Karpas-422 (cell line): ENCODE measurements at regions not wholly inside any gene's neighbourhood (a gene's known extent, or its start where the extent isn't known, plus 50 kb on each side); places are given as distances from the start of the nearest gene placed in this dataset.

Experiments
- DNase-seq: peaks from one replicate; pipeline ENCODE4 v3.0.0-alpha.2; 2015
- H2AFZ ChIP-seq: fragments of 200-600 bp; sonication (generic); 2 replicates; pipeline ENCODE4 v1.6.1; 2014; ENCODE audit warnings: antibody characterized with exemption, low read length, mixed read lengths
- H3K27ac ChIP-seq: fragments of 200-600 bp; sonication (generic); 2 replicates; pipeline ENCODE4 v1.5.1; 2014; ENCODE audit warnings: mild to moderate bottlenecking, low read length, moderate library complexity
- H3K27me3 ChIP-seq: fragments of 200-600 bp; sonication (generic); 2 replicates; pipeline ENCODE4 v1.6.1; 2014; ENCODE audit warnings: low read length, mixed read lengths
- H3K36me3 ChIP-seq: fragments of 200-600 bp; sonication (generic); 2 replicates; pipeline ENCODE4 v1.6.1; 2014; ENCODE audit warnings: low read length, mixed read lengths; ENCODE audit not compliant: insufficient read depth
- H3K4me1 ChIP-seq: fragments of 200-600 bp; sonication (generic); 2 replicates; pipeline ENCODE4 v1.6.1; 2014; ENCODE audit warnings: mild to moderate bottlenecking, low read length, mixed read lengths
- H3K4me2 ChIP-seq: fragments of 200-600 bp; sonication (generic); 2 replicates; pipeline ENCODE4 v1.6.1; 2014; ENCODE audit warnings: low read length, low read depth, mild to moderate bottlenecking; ENCODE audit not compliant: poor library complexity, severe bottlenecking
- H3K4me3 ChIP-seq: fragments of 200-600 bp; sonication (generic); 2 replicates; pipeline ENCODE4 v1.5.1; 2014; ENCODE audit warnings: mild to moderate bottlenecking, antibody characterized with exemption, low read length, mixed read lengths
- H3K79me2 ChIP-seq: fragments of 200-600 bp; sonication (generic); 2 replicates; pipeline ENCODE4 v1.6.1; 2014; ENCODE audit warnings: mild to moderate bottlenecking, low read length, mixed read lengths
- H3K9ac ChIP-seq: fragments of 200-600 bp; sonication (generic); 2 replicates; pipeline ENCODE4 v1.6.0; 2014; ENCODE audit warnings: low read length
- H3K9me2 ChIP-seq: fragments of 200-600 bp; sonication (generic), shearing (Covaris generic); replicated peaks from 2 replicates; pipeline ENCODE4 v1.6.0; 2014; ENCODE audit warnings: mild to moderate bottlenecking, low read length, moderate library complexity; ENCODE audit not compliant: insufficient read depth
- H3K9me3 ChIP-seq: fragments of 300-700, 200-600 bp; sonication (generic); 2 replicates; pipeline ENCODE4 v1.6.1; 2014; ENCODE audit warnings: low read length, mixed read lengths
- H4K20me1 ChIP-seq: fragments of 200-600 bp; sonication (generic); 2 replicates; pipeline ENCODE4 v1.6.1; 2014; ENCODE audit warnings: mild to moderate bottlenecking, antibody characterized with exemption, low read length, low read depth; ENCODE audit not compliant: insufficient read depth

DNA sequence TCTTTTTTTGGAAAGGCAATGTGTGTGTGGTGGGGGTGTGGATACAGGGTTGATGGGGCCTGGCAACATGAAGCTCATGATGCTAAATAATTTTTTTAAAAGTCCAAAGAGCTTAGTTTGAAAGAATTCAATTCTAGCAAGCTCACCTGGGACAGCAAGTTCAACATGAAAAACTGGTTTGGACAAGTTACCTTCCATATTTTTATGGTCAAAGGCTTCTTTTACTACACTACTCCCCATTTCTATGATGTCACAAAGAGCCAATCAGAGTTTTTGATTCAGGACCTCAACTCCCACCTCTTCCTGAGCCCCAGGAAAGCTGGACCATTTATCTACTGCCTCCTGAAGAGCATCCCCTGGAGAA is 66.1 kb upstream of the CTNNBL1 start:
- Histone ChIP-seq H3K9me2 (no peaks in the 10 kb centered on the region), H3K4me2 (no peak overlapping the region), H3K9ac (no peak overlapping the region), H3K4me1 (no peaks in the 10 kb centered on the region), H3K9me3 (no peaks in the 10 kb centered on the region), H3K79me2 (no peaks in the 10 kb centered on the region), H3K27ac (no peak overlapping the region), H3K36me3 (no peaks in the 10 kb centered on the region), H4K20me1 (no peaks in the 10 kb centered on the region), H2AFZ (no peak overlapping the region), H3K4me3 (no peak overlapping the region), H3K27me3 (no peaks in the 10 kb centered on the region)
- no peak for DNase-seq

DNA sequence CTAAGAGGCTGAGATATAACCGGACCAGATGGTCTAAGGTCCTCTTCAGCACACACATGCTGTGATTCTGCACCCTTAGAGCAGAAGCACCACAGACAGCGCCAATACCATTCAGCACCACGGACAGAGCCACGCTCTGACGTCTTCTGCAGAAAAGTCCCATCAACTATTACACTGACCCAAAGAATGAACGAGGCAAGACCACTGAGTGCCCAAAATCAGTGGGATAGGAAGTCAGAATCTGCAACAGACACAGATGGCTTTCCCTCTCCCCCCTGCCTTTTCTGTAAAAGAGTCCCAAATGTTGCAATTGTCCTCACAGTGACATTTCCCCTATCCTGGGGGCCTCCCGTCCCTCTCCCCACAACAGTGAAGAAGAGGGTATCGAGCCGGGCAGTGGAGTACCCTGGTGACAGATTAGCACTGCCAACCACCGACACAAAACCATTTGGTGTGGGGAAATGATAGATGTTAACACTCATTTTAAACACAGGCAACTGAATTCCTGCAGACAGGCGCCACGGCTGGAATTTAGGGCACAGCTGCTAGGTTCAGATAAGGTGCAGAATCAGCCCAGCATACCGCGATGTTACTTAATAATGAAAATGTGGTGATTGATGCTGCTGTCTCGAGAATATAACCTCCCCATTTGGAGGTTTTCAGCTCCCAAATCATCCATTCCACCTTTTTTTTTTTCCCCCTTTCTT is 66.6 kb upstream of the CTNNBL1 start:
- no peaks in the 10 kb centered on the region for H3K79me2 ChIP-seq
- H3K4me2 ChIP-seq = no peak overlapping the region
- no peaks in the 10 kb centered on the region for H3K4me1 ChIP-seq
- peak; percentile 86 for DNase-seq
- no peaks in the 10 kb centered on the region for H3K9me3 ChIP-seq
- H3K9ac ChIP-seq = no peak overlapping the region
- no peaks in the 10 kb centered on the region for H3K36me3 ChIP-seq
- H2AFZ ChIP-seq = no peak overlapping the region
- no peak overlapping the region for H3K4me3 ChIP-seq
- no peaks in the 10 kb centered on the region for H3K27me3 ChIP-seq
- H3K27ac ChIP-seq = no peak overlapping the region
- no peaks in the 10 kb centered on the region for H3K9me2 ChIP-seq
- H4K20me1 ChIP-seq = no peaks in the 10 kb centered on the region

DNA sequence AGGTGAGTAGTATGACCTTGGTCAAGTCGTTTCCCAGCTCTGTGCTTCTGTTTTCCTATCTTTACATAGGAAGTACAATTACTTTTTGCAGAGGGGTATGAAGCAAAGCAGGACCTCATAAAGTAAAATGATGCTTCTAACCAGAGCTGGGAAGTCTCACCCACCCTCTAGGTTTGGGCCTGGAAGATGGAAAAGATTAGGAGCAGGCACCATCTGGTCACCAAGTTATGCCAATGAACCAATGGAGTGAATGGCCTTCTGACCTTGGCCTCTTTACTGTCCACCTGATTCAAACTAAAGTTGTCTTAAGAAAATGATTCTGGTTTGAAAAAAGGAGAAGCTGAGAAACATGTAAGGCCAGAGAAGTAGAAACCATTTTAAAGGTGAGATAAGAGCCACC is 68.9 kb upstream of the CTNNBL1 start:
- no peaks in the 10 kb centered on the region for H3K4me1 ChIP-seq
- H3K9me2 ChIP-seq = no peaks in the 10 kb centered on the region
- H4K20me1 ChIP-seq = no peaks in the 10 kb centered on the region
- no peaks in the 10 kb centered on the region for H3K36me3 ChIP-seq
- H2AFZ ChIP-seq = no peak overlapping the region
- H3K9ac ChIP-seq = no peak overlapping the region
- no peaks in the 10 kb centered on the region for H3K9me3 ChIP-seq
- no peak overlapping the region for H3K4me3 ChIP-seq
- no peak for DNase-seq
- H3K79me2 ChIP-seq = no peaks in the 10 kb centered on the region
- H3K4me2 ChIP-seq = no peak overlapping the region
- H3K27me3 ChIP-seq = no peaks in the 10 kb centered on the region
- no peak overlapping the region for H3K27ac ChIP-seq

DNA sequence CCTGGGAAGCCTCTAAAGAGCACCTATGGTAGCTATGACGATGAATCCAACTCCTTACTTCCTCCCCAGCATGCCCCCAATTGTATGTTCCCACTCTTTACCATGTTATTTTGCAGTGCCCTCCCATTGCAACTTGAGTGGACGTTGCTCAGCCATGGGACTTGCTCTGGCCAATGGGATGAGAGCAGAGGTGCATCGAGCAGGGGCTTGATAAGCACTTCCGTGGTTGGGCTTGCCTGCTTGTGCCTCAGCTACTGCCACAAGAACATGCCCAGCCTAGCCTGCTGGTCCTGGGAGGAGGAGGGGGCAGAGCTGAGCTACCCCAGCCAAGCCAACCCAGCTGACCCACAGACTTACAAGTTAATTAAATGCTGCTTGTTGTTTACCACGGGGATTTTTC is 71.1 kb upstream of the CTNNBL1 start:
- Histone ChIP-seq H3K36me3 (no peaks in the 10 kb centered on the region), H3K27me3 (no peaks in the 10 kb centered on the region), H3K4me1 (no peaks in the 10 kb centered on the region), H2AFZ (no peak overlapping the region), H3K9ac (no peak overlapping the region), H3K27ac (no peak overlapping the region), H3K9me3 (no peaks in the 10 kb centered on the region), H3K4me3 (no peak overlapping the region), H3K79me2 (no peaks in the 10 kb centered on the region), H4K20me1 (no peaks in the 10 kb centered on the region), H3K4me2 (no peak overlapping the region), H3K9me2 (no peaks in the 10 kb centered on the region)
- DNase-seq = no peak

DNA sequence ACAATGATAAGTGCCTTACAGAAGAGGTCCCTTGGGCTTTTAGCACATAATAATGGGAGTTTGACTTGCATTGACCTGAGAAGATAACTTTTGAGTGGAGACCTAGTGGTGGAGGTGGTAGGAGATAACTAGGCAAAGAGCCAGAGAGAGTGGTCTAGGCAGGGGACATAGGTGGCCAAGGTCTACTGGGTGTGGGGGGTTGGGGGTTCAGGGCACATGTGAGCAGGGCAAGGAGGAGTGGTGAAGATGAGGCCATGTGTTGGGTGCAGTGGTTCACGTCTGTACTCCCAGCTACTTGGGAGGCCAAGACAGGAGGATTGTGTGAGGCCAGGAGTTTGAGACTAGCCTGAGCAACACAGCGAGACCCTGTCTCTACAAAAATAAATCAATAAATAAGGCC is 74.3 kb upstream of the CTNNBL1 start:
- no peak overlapping the region for H3K4me3 ChIP-seq
- H3K4me2 ChIP-seq = no peak overlapping the region
- H3K79me2 ChIP-seq = no peaks in the 10 kb centered on the region
- no peaks in the 10 kb centered on the region for H4K20me1 ChIP-seq
- no peaks in the 10 kb centered on the region for H3K27me3 ChIP-seq
- H3K36me3 ChIP-seq = no peaks in the 10 kb centered on the region
- no peaks in the 10 kb centered on the region for H3K9me2 ChIP-seq
- no peak overlapping the region for H3K27ac ChIP-seq
- H2AFZ ChIP-seq = no peak overlapping the region
- no peak overlapping the region for H3K9ac ChIP-seq
- H3K9me3 ChIP-seq = no peaks in the 10 kb centered on the region; the same call in 1 of the 2 replicates
- no peaks in the 10 kb centered on the region for H3K4me1 ChIP-seq
- no peak for DNase-seq

DNA sequence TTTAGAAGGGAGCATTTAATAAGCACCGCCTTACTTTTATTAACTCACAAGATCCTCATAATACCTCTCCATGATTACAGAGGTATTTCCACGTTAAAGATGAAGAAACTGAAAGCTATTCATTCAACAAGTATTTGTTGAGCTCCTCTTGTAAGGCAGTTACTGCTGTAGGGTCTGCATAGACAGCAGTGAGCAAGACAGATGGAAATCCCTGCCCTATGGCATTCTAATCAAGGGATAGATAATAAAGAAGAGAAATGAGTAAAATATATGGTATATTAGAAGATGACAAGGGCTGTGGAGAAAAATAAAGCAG is 77.8 kb upstream of the CTNNBL1 start:
- Histone ChIP-seq H3K4me3 (no peak overlapping the region), H3K36me3 (no peaks in the 10 kb centered on the region), H3K9ac (no peak overlapping the region), H3K9me2 (no peaks in the 10 kb centered on the region), H2AFZ (no peak overlapping the region), H3K4me2 (no peak overlapping the region), H4K20me1 (no peaks in the 10 kb centered on the region), H3K4me1 (no peaks in the 10 kb centered on the region), H3K27me3 (no peaks in the 10 kb centered on the region), H3K9me3 (no peaks in the 10 kb centered on the region; the same call in 1 of the 2 replicates), H3K27ac (no peak overlapping the region), H3K79me2 (no peaks in the 10 kb centered on the region)
- no peak for DNase-seq

DNA sequence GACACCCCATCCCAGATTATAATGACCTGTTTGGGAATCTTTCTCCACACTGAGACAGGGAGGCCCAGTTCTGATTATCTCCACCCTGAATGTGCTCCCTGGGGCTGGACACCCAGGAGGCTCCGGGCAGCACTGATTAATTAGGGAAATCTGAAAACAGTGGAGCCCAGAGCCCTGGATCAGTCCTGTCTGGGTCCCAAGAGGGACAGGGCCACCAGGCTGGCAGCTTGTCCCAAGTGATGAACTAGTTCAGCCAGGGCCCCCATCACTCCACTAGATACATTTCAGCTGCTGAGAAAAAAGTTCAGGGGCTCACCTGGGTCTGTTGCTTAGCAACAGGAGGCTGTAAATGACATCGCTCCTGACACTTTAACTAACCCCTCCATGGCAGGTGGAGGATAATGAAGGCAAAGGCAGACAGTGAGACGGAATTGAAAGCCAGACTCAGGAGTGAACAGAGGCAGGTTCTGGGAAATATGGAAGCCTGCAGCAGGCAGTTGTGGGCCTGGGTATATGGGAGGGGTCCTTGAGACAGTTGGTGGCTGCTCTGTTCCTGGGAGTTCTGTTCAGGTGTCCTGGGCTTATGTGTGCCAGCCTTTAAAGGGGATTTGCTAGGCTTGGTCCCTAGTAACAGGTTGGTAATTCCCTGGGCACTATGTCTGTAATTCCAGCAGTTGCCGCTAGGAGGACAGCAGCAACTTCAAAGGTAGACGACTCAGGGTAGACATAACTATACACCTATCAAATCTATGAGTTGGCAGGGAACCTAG is 78.3 kb upstream of the CTNNBL1 start:
- H3K4me3 ChIP-seq = no peak overlapping the region
- H3K4me1 ChIP-seq = no peaks in the 10 kb centered on the region
- peak; percentile 85 for DNase-seq

DNA sequence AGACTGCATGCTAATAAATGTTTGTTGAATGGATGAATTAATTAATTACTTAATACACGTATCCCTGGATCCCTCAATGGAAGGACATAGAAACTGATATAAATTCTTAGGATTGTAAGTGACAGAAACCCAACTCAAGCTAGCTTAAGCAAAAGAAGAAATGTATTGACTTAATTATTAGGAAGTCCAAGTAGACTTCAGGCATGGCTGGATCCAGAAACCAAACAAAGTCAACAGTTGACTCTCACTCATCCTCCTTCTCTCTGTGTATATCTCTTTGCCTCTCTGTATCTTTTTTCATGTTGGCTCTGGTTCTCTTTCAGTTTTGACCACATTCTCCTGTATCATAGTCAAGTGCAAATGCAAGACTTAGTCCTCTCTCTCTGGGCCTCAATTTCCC is 82.0 kb upstream of the CTNNBL1 start:
- Histone ChIP-seq H3K9ac (no peak overlapping the region), H3K36me3 (no peaks in the 10 kb centered on the region), H3K4me2 (no peak overlapping the region), H3K4me1 (no peaks in the 10 kb centered on the region), H4K20me1 (no peaks in the 10 kb centered on the region), H3K9me3 (no peaks in the 10 kb centered on the region; the same call in 1 of the 2 replicates), H3K9me2 (no peaks in the 10 kb centered on the region), H3K4me3 (no peak overlapping the region), H2AFZ (no peak overlapping the region), H3K79me2 (no peaks in the 10 kb centered on the region), H3K27ac (no peak overlapping the region), H3K27me3 (no peaks in the 10 kb centered on the region)
- no peak for DNase-seq

More for the DNA sequence above, 78.3 kb upstream of the CTNNBL1 start:
- H3K9me3 ChIP-seq = no peaks in the 10 kb centered on the region; the same call in 1 of the 2 replicates
- H3K4me2 ChIP-seq = no peak overlapping the region
- no peaks in the 10 kb centered on the region for H3K9me2 ChIP-seq
- H3K27me3 ChIP-seq = no peaks in the 10 kb centered on the region
- no peak overlapping the region for H3K27ac ChIP-seq
- no peak overlapping the region for H3K9ac ChIP-seq
- H3K79me2 ChIP-seq = no peaks in the 10 kb centered on the region
- H2AFZ ChIP-seq = no peak overlapping the region
- H4K20me1 ChIP-seq = no peaks in the 10 kb centered on the region
- H3K36me3 ChIP-seq = no peaks in the 10 kb centered on the region
